Posterior vena cava (tissue), 2 donors: ENCODE measurements at regions not wholly inside any gene's neighbourhood (a gene's known extent, or its start where the extent isn't known, plus 50 kb on each side); places are given as distances from the start of the nearest gene placed in this dataset.

Experiments
- DNase-seq: peaks from one replicate; pipeline ENCODE4 v3.0.0-alpha.2; 2020; ENCODE audit warnings: low spot score
- intact Hi-C, 2 donors: fragments of 100-400 bp; cut with DNase I; formaldehyde crosslinking; loops; one replicate each; pipeline versions ENCODE4 v1.14.1 to v1.14.2; 2022 to 2023
- donor health status: DM: yes; HTN: yes; CAD: no.
- donor health status: DM: yes; HTN: yes; CAD: no.

DNA sequence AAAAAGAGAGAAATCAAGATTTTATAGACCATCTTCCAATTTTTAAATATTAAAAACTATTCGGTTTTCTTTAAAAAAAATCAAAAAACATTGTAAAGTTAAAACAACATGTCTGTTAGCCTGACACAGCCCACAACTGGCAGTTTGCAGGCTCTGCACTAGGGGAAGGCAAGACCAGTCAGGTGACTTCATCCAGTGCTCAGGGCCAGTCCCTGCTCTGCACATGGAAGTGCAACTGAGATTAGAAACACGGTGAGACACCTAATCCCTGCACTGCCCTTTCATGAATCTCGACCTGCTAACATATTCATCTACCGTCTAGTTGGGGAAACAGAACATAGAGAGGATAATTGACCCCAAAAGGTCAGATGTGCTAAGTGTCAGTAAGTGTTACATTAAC lies 135.2 kb downstream of the BARD1 start:
- no peak for DNase-seq
- intact Hi-C loops: no loop called here

DNA sequence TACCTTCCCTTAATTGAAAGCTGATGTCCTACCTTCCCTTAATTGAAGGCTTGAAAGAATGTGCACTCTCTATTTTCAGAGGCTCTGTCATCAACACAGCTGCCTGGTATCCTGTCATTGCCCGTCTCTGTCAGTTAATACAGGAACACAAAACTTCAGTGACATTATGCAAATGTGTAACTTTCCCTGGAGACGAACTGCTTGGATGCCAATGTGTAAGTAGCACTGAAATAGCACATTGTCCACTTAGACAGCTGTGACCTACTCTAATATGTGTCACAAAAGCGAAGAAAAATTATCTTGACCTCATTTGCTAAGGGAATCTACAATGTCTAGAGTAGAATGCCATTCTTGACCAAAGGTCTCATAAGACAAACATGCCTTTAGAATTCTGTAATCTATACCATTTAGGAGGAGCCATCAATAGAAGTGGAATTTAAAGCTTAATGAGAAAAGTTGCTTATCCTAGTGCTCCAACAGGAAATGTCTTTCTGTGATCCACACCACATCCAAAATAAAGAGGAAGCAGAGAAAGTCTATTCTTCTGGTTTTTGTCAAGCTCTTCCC lies 138.1 kb downstream of the BARD1 start:
- intact Hi-C loops: no loop called here
- DNase-seq: no peak

DNA sequence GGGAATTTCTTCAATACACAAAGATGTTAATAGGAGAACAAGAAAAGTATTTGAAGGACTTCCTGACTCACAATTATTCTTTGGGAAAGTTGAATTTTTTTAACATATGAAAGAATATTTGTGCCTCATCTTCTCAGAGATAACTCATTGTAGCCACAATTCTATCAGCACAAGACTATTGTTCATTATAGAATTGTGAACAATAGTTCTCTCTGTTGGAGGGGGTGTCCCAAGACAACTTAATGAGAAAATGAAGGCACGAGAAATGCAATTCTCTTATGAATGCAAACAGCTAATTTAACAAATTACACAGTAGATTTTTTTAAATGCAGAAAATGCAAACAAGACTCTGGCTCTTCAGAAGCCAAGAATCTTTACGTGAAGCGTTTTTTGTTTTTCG lies 157.0 kb downstream of the BARD1 start:
- no peak for DNase-seq
- intact Hi-C loops: no loop called here

DNA sequence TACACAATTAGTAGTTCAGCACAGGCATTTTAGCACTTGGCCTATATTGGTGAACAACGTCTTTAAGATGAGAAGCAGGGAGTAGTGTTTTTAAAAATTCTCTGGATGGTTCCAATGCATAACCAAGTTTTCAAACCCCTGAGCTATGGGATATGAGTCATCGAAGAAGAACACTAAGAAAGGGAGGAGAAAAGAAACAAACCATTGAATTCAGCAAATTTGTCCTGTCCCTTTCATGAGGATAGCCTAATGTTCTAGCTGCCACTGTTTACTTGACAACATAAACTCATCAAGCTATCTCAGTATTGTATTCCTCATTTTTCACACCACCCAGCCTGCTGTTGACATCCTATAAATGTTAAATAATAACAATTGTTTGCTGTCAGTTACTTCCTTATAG lies 158.0 kb downstream of the BARD1 start:
- intact Hi-C loops: no loop called here
- DNase-seq: no peak

DNA sequence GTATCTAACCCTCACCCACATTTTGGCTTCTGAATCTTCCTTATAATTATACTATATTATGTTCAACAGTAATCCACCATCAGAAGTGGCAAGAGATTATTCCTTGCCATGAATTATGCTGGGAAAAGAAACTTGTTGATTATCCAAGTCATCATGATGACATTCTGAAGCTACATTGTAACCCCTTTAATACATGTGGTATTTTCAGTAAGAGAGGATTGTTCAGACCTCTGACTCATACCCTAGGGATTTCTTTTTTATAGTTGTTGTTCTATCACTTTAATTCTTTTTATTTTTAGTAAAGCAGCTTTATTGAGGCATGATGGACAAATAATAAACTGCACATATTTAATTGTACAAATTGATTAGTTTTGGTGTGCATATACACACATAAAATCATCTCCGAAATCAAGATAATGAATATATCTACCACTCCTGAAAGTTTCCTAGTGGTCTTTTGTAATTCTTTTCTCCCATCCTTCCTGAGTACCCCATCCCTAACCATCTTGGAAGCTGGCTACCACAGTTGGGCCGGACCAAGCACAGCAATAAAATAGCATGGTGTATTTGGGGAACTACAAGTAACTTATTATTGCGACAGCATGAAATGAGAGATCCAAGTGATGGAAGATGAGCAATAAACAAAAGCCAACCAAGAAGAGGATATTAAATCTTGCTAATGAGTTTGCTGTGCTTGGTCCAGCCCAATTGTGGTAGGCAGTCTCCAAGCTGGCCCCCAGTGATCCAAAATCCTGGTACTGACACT lies 159.9 kb downstream of the BARD1 start:
- intact Hi-C loops: no loop called here
- no peak for DNase-seq

DNA sequence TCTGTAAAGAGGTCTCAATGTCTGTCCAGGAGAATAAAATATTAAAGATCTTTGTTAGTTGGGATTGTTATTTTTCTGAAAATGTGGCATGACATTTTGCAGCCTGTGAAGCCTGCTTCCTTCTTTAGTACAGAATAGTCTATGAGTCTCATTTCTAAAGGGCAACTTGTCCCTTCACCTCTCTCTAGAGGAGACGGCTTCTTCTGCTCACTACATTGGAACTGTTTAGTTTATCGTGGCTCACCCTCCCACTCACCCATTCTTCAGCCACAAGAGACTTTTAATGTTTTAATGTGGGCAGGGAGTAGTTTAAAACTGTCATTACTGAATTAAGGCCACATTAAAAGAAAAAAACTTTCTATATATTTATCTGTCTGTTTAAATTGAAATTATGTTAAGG lies 161.0 kb downstream of the BARD1 start:
- intact Hi-C loops: no loop called here

DNA sequence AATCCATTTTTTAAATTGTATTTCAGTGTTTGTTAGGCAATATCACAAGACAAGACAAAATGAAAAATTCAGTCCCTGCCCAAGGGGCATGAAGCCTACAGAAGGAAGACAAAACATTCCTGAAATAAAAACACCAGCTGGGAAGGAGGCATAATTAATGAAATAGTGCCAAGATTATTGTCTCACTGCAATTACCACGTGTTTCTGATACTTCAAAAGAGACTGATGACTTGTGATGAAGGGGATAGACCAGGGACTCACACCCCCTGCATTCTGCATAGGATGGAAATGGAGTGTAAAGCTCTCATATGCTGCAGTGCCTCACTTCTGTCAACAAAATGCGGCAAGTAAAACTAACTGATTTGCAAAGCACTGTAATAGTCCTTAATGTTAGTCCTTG lies 178.1 kb downstream of the BARD1 start:
- DNase-seq: no peak
- intact Hi-C loops: loop anchor here in 1 of 2 donors (10.0 kb wide), 1 partner anchor 1753 kb away; no protein-coding TSS in a partner anchor

More for the DNA sequence above, 161.0 kb downstream of the BARD1 start:
- no peak for DNase-seq

DNA sequence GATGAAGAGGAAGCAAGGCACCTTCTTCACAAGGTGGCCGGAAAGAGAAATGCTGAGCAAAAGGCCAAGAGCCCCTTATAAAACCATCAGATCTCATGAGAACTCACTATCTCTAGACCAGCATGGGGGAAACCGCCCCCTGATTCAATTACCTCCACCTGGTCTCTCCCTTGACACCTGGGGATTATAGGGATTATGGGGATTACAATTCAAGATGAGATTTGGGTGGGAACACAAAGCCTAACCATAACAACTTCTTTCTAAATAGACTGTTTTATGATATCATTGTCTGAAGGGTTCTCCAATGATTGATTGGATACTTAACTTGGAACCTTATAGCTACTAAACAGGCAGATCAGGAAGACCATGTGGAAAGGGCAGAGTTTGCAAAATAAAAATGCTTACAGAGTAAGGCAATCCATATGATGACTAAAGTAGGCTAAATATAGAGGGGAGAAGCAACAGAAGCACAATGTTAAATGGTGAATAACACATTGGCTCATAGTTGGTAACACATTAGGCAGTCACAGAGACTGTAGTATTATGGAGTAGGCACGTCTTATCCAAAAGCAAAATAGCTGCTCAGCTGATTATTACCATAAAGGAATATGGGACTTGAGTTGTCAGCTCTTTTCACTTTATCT lies 179.0 kb downstream of the BARD1 start:
- no peak for DNase-seq
- intact Hi-C loops: loop anchor here in 1 of 2 donors (10.0 kb wide), 1 partner anchor 1754 kb away; no protein-coding TSS in a partner anchor

DNA sequence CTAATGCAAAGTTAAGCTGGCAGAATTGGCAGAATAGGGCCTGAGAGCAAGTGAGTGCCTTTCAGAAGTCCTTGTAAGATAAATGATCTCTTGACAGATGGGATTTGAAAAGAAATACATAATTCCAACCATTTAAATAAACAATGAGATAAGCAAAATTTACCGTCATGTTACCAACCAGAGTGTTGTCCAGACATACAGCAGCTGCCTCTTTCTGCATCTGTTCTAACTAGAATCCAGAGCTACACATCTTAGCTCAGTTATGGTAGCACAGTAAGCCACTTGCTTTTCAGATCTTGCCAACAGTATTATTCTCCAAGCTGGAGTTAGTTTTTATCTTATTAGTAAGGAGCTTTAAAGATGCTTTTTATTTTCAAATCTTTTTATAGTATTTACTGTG lies 179.6 kb downstream of the BARD1 start:
- no peak for DNase-seq
- intact Hi-C loops: loop anchor here in 1 of 2 donors (10.0 kb wide), 1 partner anchor 1755 kb away; no protein-coding TSS in a partner anchor
